Endodermal cell (in vitro differentiated cells): ENCODE measurements at regions not wholly inside any gene's neighbourhood (a gene's known extent, or its start where the extent isn't known, plus 50 kb on each side); places are given as distances from the start of the nearest gene placed in this dataset.

ENCODE experiments used
- DNase-seq: peaks from one replicate; pipeline ENCODE4 v3.0.0-alpha.2; 2017
- H3K27ac ChIP-seq: 2 replicates; pipeline ENCODE4 v1.5.1; 2013; ENCODE audit warnings: mild to moderate bottlenecking, low read depth, low read length, moderate library complexity
- H3K27me3 ChIP-seq: 2 replicates; pipeline ENCODE4 v1.6.1; 2013; ENCODE audit warnings: mild to moderate bottlenecking, low read length, moderate library complexity; ENCODE audit not compliant: insufficient read depth, control insufficient read depth, poor library complexity, severe bottlenecking
- H3K36me3 ChIP-seq: 2 replicates; pipeline ENCODE4 v1.7.0; 2013; ENCODE audit warnings: mild to moderate bottlenecking, low read length, moderate library complexity; ENCODE audit not compliant: control insufficient read depth, insufficient read depth
- H3K4me1 ChIP-seq: one replicate; pipeline ENCODE4 v1.7.0; 2013; ENCODE audit warnings: low read length; ENCODE audit not compliant: control insufficient read depth, insufficient read depth
- H3K4me3 ChIP-seq: 2 replicates; pipeline ENCODE4 v1.5.1; 2013; ENCODE audit warnings: mild to moderate bottlenecking, low read length, moderate library complexity
- H3K9ac ChIP-seq: 2 replicates; pipeline ENCODE4 v1.6.1; 2013; ENCODE audit warnings: mild to moderate bottlenecking, low read length, moderate library complexity; ENCODE audit not compliant: poor library complexity, severe bottlenecking; ENCODE audit errors: extremely low read depth
- H3K9me3 ChIP-seq: 2 replicates; pipeline ENCODE4 v1.6.1; 2013; ENCODE audit warnings: mild to moderate bottlenecking, low read length, moderate library complexity; ENCODE audit not compliant: control insufficient read depth
- H3K27ac Mint-ChIP-seq: 2 replicates; pipeline ENCODE4 v1.8.0; 2020; ENCODE audit warnings: mixed read lengths
- H3K27me3 Mint-ChIP-seq: 2 replicates; pipeline ENCODE4 v1.8.0; 2021; ENCODE audit warnings: mild to moderate bottlenecking, mixed read lengths; ENCODE audit not compliant: insufficient read depth
- H3K36me3 Mint-ChIP-seq: 2 replicates; pipeline ENCODE4 v1.8.0; 2020; ENCODE audit warnings: low read depth, mixed read lengths
- H3K4me1 Mint-ChIP-seq: 2 replicates; pipeline ENCODE4 v1.8.0; 2020; ENCODE audit warnings: mixed read lengths
- H3K4me3 Mint-ChIP-seq: 2 replicates; pipeline ENCODE4 v1.8.0; 2020; ENCODE audit warnings: mild to moderate bottlenecking, moderate library complexity, mixed read lengths
- H3K9me3 Mint-ChIP-seq: 2 replicates; pipeline ENCODE4 v1.8.0; 2020; ENCODE audit warnings: mild to moderate bottlenecking, mixed read lengths
- CTCF ChIP-seq: fragments of 200-600 bp; sonication (generic); conservative IDR thresholded peaks from 2 replicates; pipeline ENCODE4 v1.5.0; 2021; ENCODE audit warnings: antibody characterized with exemption, mild to moderate bottlenecking
- WGBS, 2 experiments: methylation state at CpG; one replicate each; pipeline versions ENCODE4 v1.1.5 to v1.1.7; 2013; ENCODE audit warnings: missing lambda C conversion rate in 2 of 2, mixed read lengths in 1 of 2; ENCODE audit not compliant: insufficient coverage in 1 of 2, insufficient read length in 1 of 2; 5-methylcytosine and 5-hydroxymethylcytosine counted together

GRCh38 chr7:25952261-25953057, 199.5 kb upstream of the NFE2L3 start:
- Mint-ChIP-seq H3K36me3 (peaks cover 17% of the 10 kb centered on the region), H3K27me3 (no peaks in the 10 kb centered on the region), H3K27ac (peak overlapping the region; percentile 88), H3K9me3 (peaks cover 29% of the 10 kb centered on the region), H3K4me3 (peak overlapping the region; percentile 94), H3K4me1 (peaks cover 41% of the 10 kb centered on the region)
- peaks cover 8% of the 10 kb centered on the region for H3K36me3 ChIP-seq
- DNase-seq: peak; percentile 62
- WGBS, 2 experiments: 72 to 81% methylated on average over 11 to 19 of the region's 19 CpGs
- TF ChIP-seq CTCF: no peak
- peaks cover 38% of the 10 kb centered on the region for H3K9me3 ChIP-seq
- no peaks in the 10 kb centered on the region for H3K27me3 ChIP-seq
- H3K27ac ChIP-seq: peak overlapping the region; percentile 6
- H3K9ac ChIP-seq: no peak overlapping the region
- peak overlapping the region; percentile 57 for H3K4me3 ChIP-seq
- H3K4me1 ChIP-seq: peaks cover 6% of the 10 kb centered on the region

- Mint-ChIP-seq H3K4me1 (peaks cover 32% of the 10 kb centered on the region), H3K4me3 (no peak overlapping the region), H3K36me3 (peaks cover 11% of the 10 kb centered on the region), H3K27me3 (no peaks in the 10 kb centered on the region), H3K27ac (peak overlapping the region; percentile 46), H3K9me3 (peaks cover 29% of the 10 kb centered on the region)
- H3K27me3 ChIP-seq: no peaks in the 10 kb centered on the region
- DNase-seq: no peak
- peaks cover 2% of the 10 kb centered on the region for H3K36me3 ChIP-seq
- H3K4me1 ChIP-seq: peaks cover 6% of the 10 kb centered on the region
- no peak overlapping the region for H3K9ac ChIP-seq
- H3K27ac ChIP-seq: no peak overlapping the region
- H3K4me3 ChIP-seq: peak overlapping the region; percentile 57
- 94 to 100% methylated on average over 1 of the region's 1 CpG for WGBS, 2 experiments
- H3K9me3 ChIP-seq: peaks cover 38% of the 10 kb centered on the region
- no peak for TF ChIP-seq CTCF
Observed at GRCh38 chr7:25953859-25954258, 198.1 kb upstream of the NFE2L3 start.

- Mint-ChIP-seq H3K27ac (peak overlapping the region; percentile 46), H3K27me3 (no peaks in the 10 kb centered on the region), H3K4me1 (peaks cover 32% of the 10 kb centered on the region), H3K4me3 (no peak overlapping the region), H3K36me3 (peaks cover 8% of the 10 kb centered on the region), H3K9me3 (peaks cover 29% of the 10 kb centered on the region)
- Histone ChIP-seq H3K27me3 (no peaks in the 10 kb centered on the region), H3K9me3 (peaks cover 38% of the 10 kb centered on the region), H3K9ac (no peak overlapping the region), H3K36me3 (no peaks in the 10 kb centered on the region), H3K4me1 (peaks cover 2% of the 10 kb centered on the region), H3K27ac (no peak overlapping the region), H3K4me3 (no peak overlapping the region)
- peak; percentile 74 for DNase-seq
- TF ChIP-seq CTCF: no peak
- 92 to 100% methylated on average over 2 to 3 of the region's 3 CpGs for WGBS, 2 experiments
Observed at GRCh38 chr7:25954395-25954794, 197.6 kb upstream of the NFE2L3 start.
